ENCODE measurements at regions not wholly inside any gene's neighbourhood (a gene's known extent, or its start where the extent isn't known, plus 50 kb on each side); places are given as distances from the start of the nearest gene placed in this dataset.

GRCh38 chr6:147831356-147831755, 322.9 kb downstream of the SAMD5 start:
- CTCF ChIA-PET: no interaction called here
- Histone ChIP-seq H3K27me3 (ENCODE audit: control insufficient read depth in 1 of 2, insufficient read depth in 2 of 2, low read length in 2 of 2) (no peaks in the 10 kb centered on the region), H3K27ac (ENCODE audit: low read depth in 1 of 2, low read length in 2 of 2) (no peak overlapping the region), H3K4me1 (ENCODE audit: insufficient read depth, low read length) (no peaks in the 10 kb centered on the region), H3K4me3 (ENCODE audit: low read length) (no peak overlapping the region), H3K36me3 (ENCODE audit: insufficient read depth, low read length) (no peaks in the 10 kb centered on the region), H3K9me3 (ENCODE audit: control insufficient read depth in 1 of 2, insufficient read depth in 1 of 2, low read length in 2 of 2) (no peaks in the 10 kb centered on the region)
- H3K9me3 Mint-ChIP-seq: no peaks in the 10 kb centered on the region
- ATAC-seq (ENCODE audit: poor library complexity) (no peak), DNase-seq (no peak)
- H3K36me3 Mint-ChIP-seq (ENCODE audit: low read depth): no peaks in the 10 kb centered on the region
- H3K27me3 Mint-ChIP-seq: peaks cover 5% of the 10 kb centered on the region
- no peaks in the 10 kb centered on the region for H3K4me1 Mint-ChIP-seq (ENCODE audit: low read depth)
- H3K27ac Mint-ChIP-seq: no peak overlapping the region
- TF ChIP-seq CTCF (IDR thresholded peaks at IDR 0.05): no peak
- intact Hi-C loops (cut with DNase I, micrococcal nuclease): no loop called here
- POLR2A ChIA-PET: no interaction called here
- H3K4me3 Mint-ChIP-seq: no peak overlapping the region

GRCh38 chr6:147833607-147834006, 325.1 kb downstream of the SAMD5 start:
- intact Hi-C loops (cut with DNase I, micrococcal nuclease): no loop called here
- Histone ChIP-seq H3K4me1 (ENCODE audit: insufficient read depth, low read length) (no peaks in the 10 kb centered on the region), H3K27me3 (ENCODE audit: control insufficient read depth in 1 of 2, insufficient read depth in 2 of 2, low read length in 2 of 2) (no peaks in the 10 kb centered on the region), H3K9me3 (ENCODE audit: control insufficient read depth in 1 of 2, insufficient read depth in 1 of 2, low read length in 2 of 2) (no peaks in the 10 kb centered on the region), H3K36me3 (ENCODE audit: insufficient read depth, low read length) (no peaks in the 10 kb centered on the region), H3K27ac (ENCODE audit: low read depth in 1 of 2, low read length in 2 of 2) (no peak overlapping the region), H3K4me3 (ENCODE audit: low read length) (no peak overlapping the region)
- H3K4me3 Mint-ChIP-seq: no peak overlapping the region
- ATAC-seq (ENCODE audit: poor library complexity): no peak
- no peak overlapping the region for H3K27ac Mint-ChIP-seq
- ChIA-PET POLR2A (no interaction called here), CTCF (no interaction called here)
- peaks cover 5% of the 10 kb centered on the region for H3K27me3 Mint-ChIP-seq
- H3K9me3 Mint-ChIP-seq: no peaks in the 10 kb centered on the region
- TF ChIP-seq CTCF (IDR thresholded peaks at IDR 0.05): no peak
- no peaks in the 10 kb centered on the region for H3K36me3 Mint-ChIP-seq (ENCODE audit: low read depth)
- no peak for DNase-seq
- no peaks in the 10 kb centered on the region for H3K4me1 Mint-ChIP-seq (ENCODE audit: low read depth)

- H3K4me1 Mint-ChIP-seq (ENCODE audit: low read depth): no peaks in the 10 kb centered on the region
- H3K27ac Mint-ChIP-seq: no peak overlapping the region
- no peak for TF ChIP-seq CTCF (IDR thresholded peaks at IDR 0.05)
- H3K4me3 Mint-ChIP-seq: no peak overlapping the region
- ATAC-seq (ENCODE audit: poor library complexity) (no peak), DNase-seq (no peak)
- H3K36me3 Mint-ChIP-seq (ENCODE audit: low read depth): no peaks in the 10 kb centered on the region
- Histone ChIP-seq H3K27me3 (ENCODE audit: control insufficient read depth in 1 of 2, insufficient read depth in 2 of 2, low read length in 2 of 2) (no peaks in the 10 kb centered on the region), H3K9me3 (ENCODE audit: control insufficient read depth in 1 of 2, insufficient read depth in 1 of 2, low read length in 2 of 2) (no peaks in the 10 kb centered on the region), H3K4me1 (ENCODE audit: insufficient read depth, low read length) (no peaks in the 10 kb centered on the region), H3K4me3 (ENCODE audit: low read length) (no peak overlapping the region), H3K27ac (ENCODE audit: low read depth in 1 of 2, low read length in 2 of 2) (no peak overlapping the region), H3K36me3 (ENCODE audit: insufficient read depth, low read length) (no peaks in the 10 kb centered on the region)
- ChIA-PET CTCF (no interaction called here), POLR2A (no interaction called here)
- intact Hi-C loops (cut with DNase I, micrococcal nuclease): no loop called here
- peaks cover 5% of the 10 kb centered on the region for H3K27me3 Mint-ChIP-seq
- no peaks in the 10 kb centered on the region for H3K9me3 Mint-ChIP-seq
Measured at GRCh38 chr6:147834084-147834776, 325.7 kb downstream of the SAMD5 start.

Data from CD4-positive, alpha-beta T cell (primary cell).